ENCODE measurements at regions not wholly inside any gene's neighbourhood (a gene's known extent, or its start where the extent isn't known, plus 50 kb on each side); places are given as distances from the start of the nearest gene placed in this dataset.
"Not testable (repeated sequence)": the region's sequence is repeated elsewhere in the genome, so short reads cannot be mapped to it uniquely, and the experiment has no call there.

DNA sequence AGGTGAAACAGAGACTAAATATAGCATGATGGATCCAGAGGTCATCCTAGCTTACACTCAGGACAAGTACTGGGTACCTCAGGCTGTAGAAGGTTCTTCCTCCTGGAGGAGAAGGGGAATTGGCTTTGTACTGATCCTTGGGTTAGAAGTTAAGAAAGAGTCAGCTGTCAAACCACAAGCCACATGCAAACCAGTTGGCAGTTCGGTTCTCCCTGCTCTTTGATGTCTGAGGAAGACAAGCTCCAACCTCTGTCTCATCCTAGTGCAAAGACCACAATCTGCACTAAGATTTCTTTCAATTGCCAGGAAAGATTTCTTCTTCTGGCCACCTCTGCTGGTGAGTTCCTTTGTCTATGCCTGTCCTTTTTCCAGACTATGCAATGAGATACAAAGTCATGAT lies 203.8 kb downstream of the ATP6V0E2 start:
- H3K4me2 ChIP-seq (ENCODE audit: control insufficient read depth, insufficient read depth); BruUV-seq (replicated peaks); POLR2A ChIA-PET; H3K79me2 ChIP-seq (ENCODE audit: control insufficient read depth, insufficient read depth, low read length); CTCF ChIA-PET; intact Hi-C loops (cut with micrococcal nuclease; ENCODE audit: unreplicated experiment); H2AFZ ChIP-seq (ENCODE audit: control insufficient read depth, low read depth, low read length); H3K9me3 ChIP-seq (replicated peaks; ENCODE audit: control insufficient read depth, insufficient read depth, low read length); FAIRE-seq; H3K27ac ChIP-seq (ENCODE audit: control insufficient read depth, insufficient read depth); H3K36me3 ChIP-seq (ENCODE audit: control insufficient read depth in 2 of 2, insufficient read depth in 2 of 2, low read length in 1 of 2); DNase-seq (ENCODE audit: low read depth, low spot score); SMC1A ChIA-PET (ENCODE audit: uncharacterized antibody, unreplicated experiment); H3K4me3 ChIP-seq; in situ Hi-C loops (cut with MboI); H3K27me3 ChIP-seq (replicated peaks in 1 of 2; ENCODE audit: control insufficient read depth in 2 of 2, insufficient read depth in 2 of 2, low read length in 1 of 2); H3K9ac ChIP-seq (ENCODE audit: control insufficient read depth, insufficient read depth, low read length); ATAC-seq; H3K4me1 ChIP-seq (ENCODE audit: control insufficient read depth, insufficient read depth, low read length); H4K20me1 ChIP-seq (ENCODE audit: control insufficient read depth, insufficient read depth); RAD21 ChIA-PET (ENCODE audit: unreplicated experiment): not testable (repeated sequence)
- WGBS (ENCODE audit: insufficient coverage, insufficient replicate concordance, low lambda C conversion rate, missing lambda C conversion rate): 4% methylated on average over 1 of the region's 1 CpG

DNA sequence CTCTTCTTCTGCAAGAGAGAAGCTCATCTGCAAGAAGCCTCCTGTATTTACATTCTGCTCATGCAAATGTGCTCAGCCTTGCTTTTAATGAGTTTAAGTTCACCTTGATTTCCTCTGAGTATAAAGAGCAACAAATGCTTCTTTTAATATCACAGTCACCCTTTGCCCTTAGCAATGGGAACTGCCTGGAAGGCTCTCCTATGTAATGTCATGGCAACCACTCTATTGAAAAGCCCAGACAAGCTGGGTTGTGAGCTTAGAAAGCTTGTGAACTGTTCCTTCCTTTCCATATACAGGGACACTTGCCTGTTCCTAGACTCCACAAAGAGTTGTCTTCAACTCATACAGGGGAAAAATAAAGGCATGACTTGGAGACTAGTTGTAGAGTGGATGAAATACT lies 208.1 kb downstream of the ATP6V0E2 start:
- H3K4me3 ChIP-seq; H3K9me3 ChIP-seq (replicated peaks; ENCODE audit: control insufficient read depth, insufficient read depth, low read length); H2AFZ ChIP-seq (ENCODE audit: control insufficient read depth, low read depth, low read length); SMC1A ChIA-PET (ENCODE audit: uncharacterized antibody, unreplicated experiment); H3K4me1 ChIP-seq (ENCODE audit: control insufficient read depth, insufficient read depth, low read length); H4K20me1 ChIP-seq (ENCODE audit: control insufficient read depth, insufficient read depth); intact Hi-C loops (cut with micrococcal nuclease; ENCODE audit: unreplicated experiment); H3K27ac ChIP-seq (ENCODE audit: control insufficient read depth, insufficient read depth); DNase-seq (ENCODE audit: low read depth, low spot score); H3K9ac ChIP-seq (ENCODE audit: control insufficient read depth, insufficient read depth, low read length); RAD21 ChIA-PET (ENCODE audit: unreplicated experiment); H3K36me3 ChIP-seq (ENCODE audit: control insufficient read depth in 2 of 2, insufficient read depth in 2 of 2, low read length in 1 of 2); H3K79me2 ChIP-seq (ENCODE audit: control insufficient read depth, insufficient read depth, low read length); FAIRE-seq; POLR2A ChIA-PET; CTCF ChIA-PET; H3K27me3 ChIP-seq (replicated peaks in 1 of 2; ENCODE audit: control insufficient read depth in 2 of 2, insufficient read depth in 2 of 2, low read length in 1 of 2); BruUV-seq (replicated peaks); H3K4me2 ChIP-seq (ENCODE audit: control insufficient read depth, insufficient read depth); in situ Hi-C loops (cut with MboI); ATAC-seq: not testable (repeated sequence)

DNA sequence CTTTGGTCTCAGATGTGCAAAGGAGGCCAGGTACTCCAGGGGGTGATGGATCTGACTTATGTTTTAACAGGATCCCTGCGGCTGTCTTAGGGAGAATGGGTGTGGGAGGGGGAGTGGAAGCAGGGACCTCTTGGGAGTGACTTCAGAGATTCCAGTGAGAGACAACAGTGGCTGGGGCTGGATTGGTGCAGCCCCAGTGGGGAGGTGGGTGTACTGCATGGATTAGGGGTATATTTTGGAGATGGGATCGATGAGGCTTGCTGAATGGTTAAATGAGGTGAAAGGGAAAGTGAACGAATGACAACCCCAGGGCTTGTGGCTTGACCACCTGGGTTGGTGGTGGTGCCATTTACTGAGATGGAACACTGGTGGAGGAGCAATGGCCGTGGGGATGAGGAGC lies 211.0 kb downstream of the ATP6V0E2 start:
- POLR2A ChIA-PET; DNase-seq (ENCODE audit: low read depth, low spot score); in situ Hi-C loops (cut with MboI); H3K79me2 ChIP-seq (ENCODE audit: control insufficient read depth, insufficient read depth, low read length); intact Hi-C loops (cut with micrococcal nuclease; ENCODE audit: unreplicated experiment); H3K9me3 ChIP-seq (replicated peaks; ENCODE audit: control insufficient read depth, insufficient read depth, low read length); SMC1A ChIA-PET (ENCODE audit: uncharacterized antibody, unreplicated experiment); H3K9ac ChIP-seq (ENCODE audit: control insufficient read depth, insufficient read depth, low read length); H3K36me3 ChIP-seq (ENCODE audit: control insufficient read depth in 2 of 2, insufficient read depth in 2 of 2, low read length in 1 of 2); H4K20me1 ChIP-seq (ENCODE audit: control insufficient read depth, insufficient read depth); CTCF ChIA-PET; ATAC-seq; H3K27me3 ChIP-seq (replicated peaks in 1 of 2; ENCODE audit: control insufficient read depth in 2 of 2, insufficient read depth in 2 of 2, low read length in 1 of 2); RAD21 ChIA-PET (ENCODE audit: unreplicated experiment); H3K4me3 ChIP-seq; BruUV-seq (replicated peaks); H3K4me2 ChIP-seq (ENCODE audit: control insufficient read depth, insufficient read depth); FAIRE-seq; H3K27ac ChIP-seq (ENCODE audit: control insufficient read depth, insufficient read depth); H3K4me1 ChIP-seq (ENCODE audit: control insufficient read depth, insufficient read depth, low read length); H2AFZ ChIP-seq (ENCODE audit: control insufficient read depth, low read depth, low read length): not testable (repeated sequence)
- WGBS (ENCODE audit: insufficient coverage, insufficient replicate concordance, low lambda C conversion rate, missing lambda C conversion rate): 40% methylated on average over 4 of the region's 4 CpGs

DNA sequence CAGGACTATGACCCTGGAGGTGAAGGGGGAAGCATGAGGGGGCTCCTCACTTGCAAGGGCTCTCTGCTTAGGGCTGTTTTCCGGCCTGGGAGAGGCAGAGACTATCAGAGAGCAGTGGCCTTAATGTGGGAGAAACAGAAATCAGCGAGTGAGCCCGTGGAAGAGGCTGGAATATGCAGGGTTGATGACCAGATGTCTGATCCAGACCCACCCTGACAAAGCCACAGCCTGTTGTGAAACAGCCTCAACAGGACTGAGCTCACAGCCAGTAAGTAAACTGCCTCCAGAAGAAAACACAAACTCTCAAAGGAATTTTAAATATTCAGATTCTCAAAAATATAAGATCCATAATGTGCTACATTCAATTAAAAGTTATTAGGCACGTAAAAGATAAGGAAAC lies 213.7 kb downstream of the ATP6V0E2 start:
- RAD21 ChIA-PET (ENCODE audit: unreplicated experiment); H3K79me2 ChIP-seq (ENCODE audit: control insufficient read depth, insufficient read depth, low read length); H3K9me3 ChIP-seq (replicated peaks; ENCODE audit: control insufficient read depth, insufficient read depth, low read length); H3K9ac ChIP-seq (ENCODE audit: control insufficient read depth, insufficient read depth, low read length); H4K20me1 ChIP-seq (ENCODE audit: control insufficient read depth, insufficient read depth); POLR2A ChIA-PET; CTCF ChIA-PET; DNase-seq (ENCODE audit: low read depth, low spot score); H3K4me3 ChIP-seq; in situ Hi-C loops (cut with MboI); H3K4me2 ChIP-seq (ENCODE audit: control insufficient read depth, insufficient read depth); H3K27me3 ChIP-seq (replicated peaks in 1 of 2; ENCODE audit: control insufficient read depth in 2 of 2, insufficient read depth in 2 of 2, low read length in 1 of 2); FAIRE-seq; H3K27ac ChIP-seq (ENCODE audit: control insufficient read depth, insufficient read depth); SMC1A ChIA-PET (ENCODE audit: uncharacterized antibody, unreplicated experiment); H2AFZ ChIP-seq (ENCODE audit: control insufficient read depth, low read depth, low read length); BruUV-seq (replicated peaks); ATAC-seq; H3K4me1 ChIP-seq (ENCODE audit: control insufficient read depth, insufficient read depth, low read length); H3K36me3 ChIP-seq (ENCODE audit: control insufficient read depth in 2 of 2, insufficient read depth in 2 of 2, low read length in 1 of 2); intact Hi-C loops (cut with micrococcal nuclease; ENCODE audit: unreplicated experiment): not testable (repeated sequence)
- 0% methylated on average over 4 of the region's 4 CpGs for WGBS (ENCODE audit: insufficient coverage, insufficient replicate concordance, low lambda C conversion rate, missing lambda C conversion rate)
